Panc1 (cell line): ENCODE measurements at regions not wholly inside any gene's neighbourhood (a gene's known extent, or its start where the extent isn't known, plus 50 kb on each side); places are given as distances from the start of the nearest gene placed in this dataset.

Experiments
- ATAC-seq: fragments of 200-7000 bp; cut with Tn5 transposase; 2 replicates; pipeline ENCODE4 v1.9.1; 2020; ENCODE audit warnings: mild to moderate bottlenecking, moderate library complexity
- BruUV-seq: library from RNA; stranded (reverse); fragments of 400-500 nt; replicated peaks from 2 replicates; lab custom pipeline; 2021; lab: Mats Ljungman, UMichigan
- CTCF ChIA-PET: fragments of 300-600 bp; sonication (Branson Sonifier 250); formaldehyde crosslinking; loops from one replicate; lab custom pipeline; 2022; ENCODE audit warnings: antibody characterized with exemption; lab: Charles Lee
- POLR2A ChIA-PET: fragments of 300-600 bp; sonication (Branson Sonifier 250); formaldehyde crosslinking; loops from one replicate; lab custom pipeline; 2022; ENCODE audit warnings: antibody characterized with exemption; lab: Charles Lee
- DNase-seq: peaks from one replicate; pipeline ENCODE4 v3.0.0-alpha.2; 2010; ENCODE audit warnings: low read depth, low spot score
- H3K27ac ChIP-seq: 2 replicates; pipeline ENCODE4 v1.5.1; 2011; ENCODE audit warnings: mild to moderate bottlenecking, low read length, inconsistent platforms
- H3K27me3 ChIP-seq: fragments of 200-500 bp; sonication (Bioruptor generic); 2 replicates; pipeline ENCODE4 v1.6.0; 2014; ENCODE audit warnings: low read length, inconsistent platforms; ENCODE audit not compliant: control insufficient read depth, insufficient read depth
- H3K36me3 ChIP-seq: fragments of 200-500 bp; sonication (Bioruptor generic); 2 replicates; pipeline ENCODE4 v1.5.1; 2014; ENCODE audit warnings: inconsistent platforms, mild to moderate bottlenecking, low read length, moderate library complexity; ENCODE audit not compliant: control insufficient read depth, insufficient read depth
- H3K4me1 ChIP-seq: 2 replicates; pipeline ENCODE4 v1.5.1; 2011; ENCODE audit warnings: inconsistent platforms, mild to moderate bottlenecking, low read length, moderate library complexity; ENCODE audit not compliant: control insufficient read depth, insufficient read depth
- H3K4me3 ChIP-seq, 2 experiments: 2 replicates each; pipeline ENCODE4 v1.5.1; 2011 to 2012; ENCODE audit warnings: low read depth in 2 of 2, low read length in 2 of 2, mild to moderate bottlenecking in 2 of 2, inconsistent platforms in 1 of 2, moderate library complexity in 1 of 2
- H3K9me3 ChIP-seq: fragments of 200-500 bp; sonication (Bioruptor generic); 2 replicates; pipeline ENCODE4 v1.5.1; 2014; ENCODE audit warnings: low read depth, mild to moderate bottlenecking, inconsistent platforms, low read length, moderate library complexity; ENCODE audit not compliant: control insufficient read depth, insufficient read depth
- POLR2AphosphoS5 ChIP-seq: IDR thresholded peaks from 2 replicates; pipeline ENCODE4 v1.6.1; 2012; ENCODE audit warnings: mild to moderate bottlenecking, low read depth, low read length, moderate library complexity
- SIN3A ChIP-seq: IDR thresholded peaks from 2 replicates; pipeline ENCODE4 v1.6.1; 2012; ENCODE audit warnings: low read depth, mild to moderate bottlenecking, low read length, moderate library complexity, borderline replicate concordance; ENCODE audit not compliant: insufficient read depth
- TCF7L2 ChIP-seq: IDR thresholded peaks from 2 replicates; pipeline ENCODE4 v1.6.1; 2011; ENCODE audit warnings: mild to moderate bottlenecking, low read depth, low read length, inconsistent platforms
- in situ Hi-C: cut with HindIII; loops from 2 replicates; pipeline ENCODE4 v1.10.0; 2016; ENCODE audit warnings: low sequenced_read_pairs, low pct_unique_long_range_greater_than_20kb
- intact Hi-C: fragments of 100-400 bp; cut with micrococcal nuclease; formaldehyde crosslinking; loops from one replicate; pipeline ENCODE4 v1.10.0; 2022; ENCODE audit not compliant: unreplicated experiment
- TF ChIP-seq, protein P1 (sequence below), 2 experiments: IDR thresholded peaks; 2 replicates each; pipeline ENCODE4 v1.6.1; 2011 to 2012; ENCODE audit warnings: low read depth in 2 of 2, control low read depth in 1 of 2, low read length in 1 of 2, mild to moderate bottlenecking in 1 of 2, moderate library complexity in 1 of 2; ENCODE audit not compliant: insufficient read depth in 1 of 2
- TF ChIP-seq, protein P2 (sequence below): fragments of 450-650 bp; IDR thresholded peaks from 2 replicates; pipeline ENCODE4 v1.5.1; 2017; ENCODE audit warnings: mild to moderate bottlenecking

DNA sequence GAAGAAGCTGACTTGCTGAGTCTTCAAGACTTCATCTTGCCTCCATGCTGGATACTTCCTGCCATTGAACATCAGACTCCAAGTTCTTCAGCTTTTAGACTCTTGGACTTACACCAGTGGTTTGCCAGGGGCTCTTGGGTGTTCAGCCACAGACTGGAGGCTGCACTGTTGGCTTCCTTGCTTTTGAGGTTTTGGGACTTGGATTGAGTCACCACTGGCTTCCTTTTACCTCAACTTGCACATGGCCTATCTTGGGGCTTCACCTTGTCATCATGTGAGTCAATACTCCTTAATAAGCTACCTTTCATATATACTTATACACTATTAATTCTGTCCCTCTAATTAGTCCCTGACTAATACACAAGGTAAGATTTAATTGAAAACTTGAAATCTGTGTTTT lies 361.7 kb upstream of the SEMA3C start:
- intact Hi-C loops: no loop called here
- Histone ChIP-seq H3K4me3 (no peak overlapping the region), H3K36me3 (no peaks in the 10 kb centered on the region), H3K4me1 (no peaks in the 10 kb centered on the region), H3K27ac (no peak overlapping the region; the same call in 1 of the 2 replicates), H3K9me3 (peaks cover 3% of the 10 kb centered on the region; the same call in 1 of the 2 replicates), H3K27me3 (no peaks in the 10 kb centered on the region)
- ATAC-seq: no peak
- ChIA-PET POLR2A (no interaction called here), CTCF (no interaction called here)
- in situ Hi-C loops: no loop called here
- TF ChIP-seq SIN3A: no peak
- TF ChIP-seq, protein P1, sequence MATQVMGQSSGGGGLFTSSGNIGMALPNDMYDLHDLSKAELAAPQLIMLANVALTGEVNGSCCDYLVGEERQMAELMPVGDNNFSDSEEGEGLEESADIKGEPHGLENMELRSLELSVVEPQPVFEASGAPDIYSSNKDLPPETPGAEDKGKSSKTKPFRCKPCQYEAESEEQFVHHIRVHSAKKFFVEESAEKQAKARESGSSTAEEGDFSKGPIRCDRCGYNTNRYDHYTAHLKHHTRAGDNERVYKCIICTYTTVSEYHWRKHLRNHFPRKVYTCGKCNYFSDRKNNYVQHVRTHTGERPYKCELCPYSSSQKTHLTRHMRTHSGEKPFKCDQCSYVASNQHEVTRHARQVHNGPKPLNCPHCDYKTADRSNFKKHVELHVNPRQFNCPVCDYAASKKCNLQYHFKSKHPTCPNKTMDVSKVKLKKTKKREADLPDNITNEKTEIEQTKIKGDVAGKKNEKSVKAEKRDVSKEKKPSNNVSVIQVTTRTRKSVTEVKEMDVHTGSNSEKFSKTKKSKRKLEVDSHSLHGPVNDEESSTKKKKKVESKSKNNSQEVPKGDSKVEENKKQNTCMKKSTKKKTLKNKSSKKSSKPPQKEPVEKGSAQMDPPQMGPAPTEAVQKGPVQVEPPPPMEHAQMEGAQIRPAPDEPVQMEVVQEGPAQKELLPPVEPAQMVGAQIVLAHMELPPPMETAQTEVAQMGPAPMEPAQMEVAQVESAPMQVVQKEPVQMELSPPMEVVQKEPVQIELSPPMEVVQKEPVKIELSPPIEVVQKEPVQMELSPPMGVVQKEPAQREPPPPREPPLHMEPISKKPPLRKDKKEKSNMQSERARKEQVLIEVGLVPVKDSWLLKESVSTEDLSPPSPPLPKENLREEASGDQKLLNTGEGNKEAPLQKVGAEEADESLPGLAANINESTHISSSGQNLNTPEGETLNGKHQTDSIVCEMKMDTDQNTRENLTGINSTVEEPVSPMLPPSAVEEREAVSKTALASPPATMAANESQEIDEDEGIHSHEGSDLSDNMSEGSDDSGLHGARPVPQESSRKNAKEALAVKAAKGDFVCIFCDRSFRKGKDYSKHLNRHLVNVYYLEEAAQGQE (IDR thresholded peaks at IDR 0.05; ENCODE audit: insufficient read depth in 1 of 2, low read depth in 2 of 2, low read length in 1 of 2): no peak
- TF ChIP-seq TCF7L2: no peak
- no peak for TF ChIP-seq POLR2AphosphoS5
- TF ChIP-seq, protein P2, sequence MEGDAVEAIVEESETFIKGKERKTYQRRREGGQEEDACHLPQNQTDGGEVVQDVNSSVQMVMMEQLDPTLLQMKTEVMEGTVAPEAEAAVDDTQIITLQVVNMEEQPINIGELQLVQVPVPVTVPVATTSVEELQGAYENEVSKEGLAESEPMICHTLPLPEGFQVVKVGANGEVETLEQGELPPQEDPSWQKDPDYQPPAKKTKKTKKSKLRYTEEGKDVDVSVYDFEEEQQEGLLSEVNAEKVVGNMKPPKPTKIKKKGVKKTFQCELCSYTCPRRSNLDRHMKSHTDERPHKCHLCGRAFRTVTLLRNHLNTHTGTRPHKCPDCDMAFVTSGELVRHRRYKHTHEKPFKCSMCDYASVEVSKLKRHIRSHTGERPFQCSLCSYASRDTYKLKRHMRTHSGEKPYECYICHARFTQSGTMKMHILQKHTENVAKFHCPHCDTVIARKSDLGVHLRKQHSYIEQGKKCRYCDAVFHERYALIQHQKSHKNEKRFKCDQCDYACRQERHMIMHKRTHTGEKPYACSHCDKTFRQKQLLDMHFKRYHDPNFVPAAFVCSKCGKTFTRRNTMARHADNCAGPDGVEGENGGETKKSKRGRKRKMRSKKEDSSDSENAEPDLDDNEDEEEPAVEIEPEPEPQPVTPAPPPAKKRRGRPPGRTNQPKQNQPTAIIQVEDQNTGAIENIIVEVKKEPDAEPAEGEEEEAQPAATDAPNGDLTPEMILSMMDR: no peak
- BruUV-seq: no TSS peak
- no peak for DNase-seq

DNA sequence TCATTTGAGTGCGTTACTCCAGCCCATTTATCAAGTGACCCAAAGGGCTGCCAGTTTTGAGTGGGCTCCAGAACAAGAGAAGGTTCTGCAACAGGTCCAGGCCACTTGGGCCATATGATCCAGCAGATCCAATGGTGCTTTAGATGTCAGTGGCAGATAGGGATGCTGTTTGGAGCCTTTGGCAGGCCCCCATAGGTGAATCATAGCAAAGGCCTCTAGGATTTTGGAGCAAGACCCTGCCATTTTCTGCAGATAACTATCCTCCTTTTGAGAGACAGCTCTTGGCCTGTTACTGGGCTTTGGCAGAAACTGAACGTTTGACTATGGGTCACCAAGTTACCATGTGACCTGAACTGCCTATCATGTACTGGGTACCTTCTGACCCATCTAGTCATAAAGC lies 358.8 kb upstream of the SEMA3C start:
- no peak overlapping the region for H3K27ac ChIP-seq
- TF ChIP-seq TCF7L2 (no peak), POLR2AphosphoS5 (no peak), SIN3A (no peak)
- TF ChIP-seq, protein P1 (IDR thresholded peaks at IDR 0.05; ENCODE audit: insufficient read depth in 1 of 2, low read depth in 2 of 2, low read length in 1 of 2): no peak
- TF ChIP-seq, protein P2: no peak
- ChIA-PET POLR2A (no interaction called here), CTCF (no interaction called here)
- intact Hi-C loops (no loop called here), in situ Hi-C loops (no loop called here)
- no peaks in the 10 kb centered on the region for H3K36me3 ChIP-seq
- no peak for DNase-seq
- no peaks in the 10 kb centered on the region for H3K4me1 ChIP-seq
- H3K9me3 ChIP-seq: peaks cover 3% of the 10 kb centered on the region; the same call in 1 of the 2 replicates
- ATAC-seq: no peak
- no TSS peak for BruUV-seq
- no peak overlapping the region for H3K4me3 ChIP-seq
- no peaks in the 10 kb centered on the region for H3K27me3 ChIP-seq
